Activated naive CD4-positive, alpha-beta T cell treated with anti-CD3 and anti-CD28 coated beads, Interleukin-2, amount 50 U/mL, for 24 hours (primary cell): ENCODE measurements at regions not wholly inside any gene's neighbourhood (a gene's known extent, or its start where the extent isn't known, plus 50 kb on each side); places are given as distances from the start of the nearest gene placed in this dataset.
"Not testable (repeated sequence)": the region's sequence is repeated elsewhere in the genome, so short reads cannot be mapped to it uniquely, and the experiment has no call there.

Experiments
- H3K27ac Mint-ChIP-seq: one replicate; pipeline ENCODE4 v1.8.0; 2021; ENCODE audit warnings: mild to moderate bottlenecking, mixed read lengths
- H3K27me3 Mint-ChIP-seq: one replicate; pipeline ENCODE4 v1.8.0; 2021; ENCODE audit warnings: mixed read lengths
- H3K36me3 Mint-ChIP-seq: one replicate; pipeline ENCODE4 v1.8.0; 2021; ENCODE audit warnings: mixed read lengths
- H3K4me1 Mint-ChIP-seq: one replicate; pipeline ENCODE4 v1.8.0; 2021; ENCODE audit warnings: mixed read lengths
- H3K4me3 Mint-ChIP-seq: one replicate; pipeline ENCODE4 v1.8.0; 2021; ENCODE audit warnings: mild to moderate bottlenecking, mixed read lengths
- H3K9me3 Mint-ChIP-seq: one replicate; pipeline ENCODE4 v1.8.0; 2021; ENCODE audit warnings: mixed read lengths

DNA sequence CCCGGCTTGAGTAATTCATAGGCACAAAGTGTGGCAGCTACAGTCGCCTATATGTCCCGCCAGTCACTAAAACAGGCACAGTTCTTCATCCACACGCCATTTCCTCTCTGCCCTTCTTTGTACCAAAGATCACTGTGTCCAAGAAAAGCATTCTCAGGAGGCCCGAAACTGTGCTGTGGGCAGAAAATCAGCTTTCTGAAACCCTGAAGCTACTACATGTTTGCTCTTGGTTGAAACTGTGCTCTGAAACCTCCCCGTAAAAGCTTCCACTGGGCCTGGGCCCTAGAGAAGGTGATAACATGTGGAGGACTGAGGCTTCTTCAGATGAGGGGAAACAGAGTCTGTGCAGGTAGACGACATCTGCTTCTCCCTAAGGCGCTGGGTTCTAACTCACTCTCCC is 75.6 kb upstream of the ID2 start:
- no peaks in the 10 kb centered on the region for H3K27me3 Mint-ChIP-seq
- peaks cover 9% of the 10 kb centered on the region for H3K9me3 Mint-ChIP-seq
- peaks cover 9% of the 10 kb centered on the region for H3K4me1 Mint-ChIP-seq
- no peak overlapping the region for H3K27ac Mint-ChIP-seq
- H3K36me3 Mint-ChIP-seq: peaks cover 2% of the 10 kb centered on the region
- H3K4me3 Mint-ChIP-seq: no peak overlapping the region

DNA sequence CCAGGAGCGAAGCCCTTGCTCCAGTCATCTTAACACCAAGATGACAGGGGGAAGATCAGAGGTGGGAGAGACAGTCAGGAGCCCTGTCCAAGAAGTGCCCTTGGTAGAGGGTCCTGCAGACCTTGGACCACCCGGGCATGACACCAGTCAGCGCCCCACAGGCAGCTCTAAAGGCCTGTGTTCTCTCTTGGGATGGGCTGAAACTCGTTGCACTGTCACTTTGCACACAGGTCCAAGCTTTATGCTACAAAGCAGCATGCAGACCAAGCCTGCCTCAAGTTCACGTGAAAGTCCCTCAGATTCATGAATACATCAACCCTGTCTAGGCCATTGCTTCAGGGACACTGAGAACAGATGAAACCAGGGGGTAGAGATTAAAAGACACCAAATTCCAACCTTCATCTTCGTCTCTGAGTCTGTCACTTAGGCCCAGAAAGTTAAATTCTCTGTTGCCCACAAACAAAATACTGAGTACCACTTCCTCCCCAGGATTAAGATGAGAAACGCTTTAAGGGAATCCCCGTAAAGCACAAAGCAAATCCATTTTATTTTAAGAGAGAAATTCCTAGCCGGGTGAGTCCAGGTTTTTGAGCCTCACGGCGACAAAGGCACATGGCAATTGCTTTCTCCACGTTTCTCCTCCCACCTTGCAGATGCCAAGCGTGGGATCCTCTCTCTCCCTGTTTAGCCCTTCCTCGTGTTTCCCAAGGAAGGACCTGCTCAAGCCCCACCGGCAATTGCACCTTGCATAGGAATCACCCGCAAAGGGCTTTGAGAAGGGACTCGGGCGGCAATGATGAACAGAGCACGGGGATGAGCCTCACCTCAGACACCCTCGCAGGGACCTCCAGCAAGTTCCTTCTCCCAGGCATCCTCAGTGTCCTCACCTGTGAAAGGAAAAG is 75.0 kb upstream of the ID2 start:
- H3K36me3 Mint-ChIP-seq: peaks cover 2% of the 10 kb centered on the region
- no peaks in the 10 kb centered on the region for H3K27me3 Mint-ChIP-seq
- H3K9me3 Mint-ChIP-seq: peaks cover 9% of the 10 kb centered on the region
- H3K4me3 Mint-ChIP-seq: no peak overlapping the region
- peaks cover 9% of the 10 kb centered on the region for H3K4me1 Mint-ChIP-seq
- no peak overlapping the region for H3K27ac Mint-ChIP-seq

- no peak overlapping the region for H3K27ac Mint-ChIP-seq
- no peak overlapping the region for H3K4me3 Mint-ChIP-seq
Measured at GRCh38 chr2:8607606-8608005, 74.2 kb upstream of the ID2 start.

GRCh38 chr2:8608411-8608954 is 73.4 kb upstream of the ID2 start:
- H3K4me1 Mint-ChIP-seq: peaks cover 9% of the 10 kb centered on the region
- peaks cover 9% of the 10 kb centered on the region for H3K9me3 Mint-ChIP-seq
- H3K4me3 Mint-ChIP-seq: no peak overlapping the region
- no peaks in the 10 kb centered on the region for H3K27me3 Mint-ChIP-seq
- H3K36me3 Mint-ChIP-seq: peaks cover 2% of the 10 kb centered on the region
- no peak overlapping the region for H3K27ac Mint-ChIP-seq

More at GRCh38 chr2:8607606-8608005, 74.2 kb upstream of the ID2 start:
- Mint-ChIP-seq H3K27me3 (no peaks in the 10 kb centered on the region), H3K9me3 (peaks cover 9% of the 10 kb centered on the region), H3K4me1 (peaks cover 9% of the 10 kb centered on the region), H3K36me3 (peaks cover 2% of the 10 kb centered on the region)

- H3K36me3 Mint-ChIP-seq: peaks cover 2% of the 10 kb centered on the region
- H3K27me3 Mint-ChIP-seq: no peaks in the 10 kb centered on the region
- H3K27ac Mint-ChIP-seq: no peak overlapping the region
- H3K4me3 Mint-ChIP-seq: no peak overlapping the region
- H3K9me3 Mint-ChIP-seq: peaks cover 9% of the 10 kb centered on the region
- peaks cover 9% of the 10 kb centered on the region for H3K4me1 Mint-ChIP-seq
Measured at GRCh38 chr2:8609357-8609811, 72.5 kb upstream of the ID2 start.

DNA sequence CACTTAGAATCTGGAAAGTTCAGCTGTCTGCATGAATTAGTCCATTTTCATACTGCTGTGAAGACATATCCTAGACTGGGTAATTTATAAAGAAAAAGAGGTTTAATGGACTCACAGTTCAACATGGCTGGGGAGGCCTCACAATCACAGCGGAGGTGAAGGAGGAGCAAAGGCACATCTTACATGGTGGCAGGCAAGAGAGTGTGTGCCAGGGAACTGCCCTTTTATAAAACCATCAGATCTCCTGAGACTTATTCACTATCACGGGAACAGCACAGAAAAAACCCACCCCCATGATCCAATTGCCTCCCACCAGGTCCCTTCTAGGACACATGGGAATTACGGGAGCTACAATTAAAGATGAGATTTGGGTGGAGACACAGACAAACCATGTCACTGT is 71.1 kb upstream of the ID2 start:
- H3K27me3 Mint-ChIP-seq, H3K9me3 Mint-ChIP-seq, H3K36me3 Mint-ChIP-seq, H3K27ac Mint-ChIP-seq, H3K4me1 Mint-ChIP-seq, H3K4me3 Mint-ChIP-seq: not testable (repeated sequence)

GRCh38 chr2:8611246-8611645 is 70.6 kb upstream of the ID2 start:
- no peak overlapping the region for H3K27ac Mint-ChIP-seq
- peaks cover 2% of the 10 kb centered on the region for H3K36me3 Mint-ChIP-seq
- peaks cover 9% of the 10 kb centered on the region for H3K9me3 Mint-ChIP-seq
- H3K4me1 Mint-ChIP-seq: peaks cover 9% of the 10 kb centered on the region
- H3K4me3 Mint-ChIP-seq: no peak overlapping the region
- H3K27me3 Mint-ChIP-seq: no peaks in the 10 kb centered on the region

DNA sequence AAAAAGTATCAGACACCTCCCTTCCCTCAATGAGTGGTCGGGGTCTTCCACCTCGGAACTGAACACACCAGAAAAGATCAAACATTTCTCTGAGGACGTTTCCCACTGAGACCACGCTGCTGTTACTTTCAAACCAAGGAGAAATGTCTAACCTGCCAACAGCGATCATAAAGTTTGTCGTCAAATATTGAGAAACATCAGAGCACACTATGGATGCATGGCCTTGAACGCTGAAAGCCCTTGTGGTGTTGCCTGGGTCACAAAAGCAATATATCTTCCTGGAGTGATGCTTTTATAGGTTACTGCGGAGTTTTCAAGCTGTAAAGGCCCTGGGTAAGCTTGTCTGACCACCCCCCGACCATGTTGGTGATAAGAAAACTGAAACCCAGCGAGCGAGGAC is 70.2 kb upstream of the ID2 start:
- Mint-ChIP-seq H3K4me1 (peaks cover 9% of the 10 kb centered on the region), H3K36me3 (peaks cover 2% of the 10 kb centered on the region), H3K9me3 (peaks cover 9% of the 10 kb centered on the region), H3K4me3 (no peak overlapping the region), H3K27me3 (no peaks in the 10 kb centered on the region), H3K27ac (no peak overlapping the region)

DNA sequence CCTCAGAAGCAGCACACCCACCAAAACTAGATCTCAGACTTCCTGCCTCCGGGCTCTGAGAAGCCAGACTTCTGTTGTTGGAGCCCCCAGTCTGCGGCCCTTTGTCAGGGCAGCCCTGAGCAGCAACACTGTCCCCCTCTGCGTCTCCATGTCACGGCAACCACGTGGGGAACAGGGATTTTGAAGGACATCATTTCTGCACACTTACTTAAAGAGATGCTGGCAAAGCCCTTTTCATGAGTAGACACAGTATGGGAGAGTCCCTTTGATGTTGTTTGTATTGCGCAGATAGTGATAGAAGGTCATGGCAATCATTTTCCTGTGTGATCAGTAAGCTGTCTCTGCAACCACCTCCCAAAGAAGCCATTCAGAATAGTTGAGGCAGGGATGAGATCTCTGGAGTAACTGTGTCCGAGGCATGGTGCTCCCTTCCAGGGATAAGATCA is 69.1 kb upstream of the ID2 start:
- Mint-ChIP-seq H3K36me3 (peaks cover 2% of the 10 kb centered on the region), H3K9me3 (peaks cover 9% of the 10 kb centered on the region), H3K27ac (no peak overlapping the region), H3K4me1 (peaks cover 8% of the 10 kb centered on the region), H3K27me3 (no peaks in the 10 kb centered on the region), H3K4me3 (no peak overlapping the region)

DNA sequence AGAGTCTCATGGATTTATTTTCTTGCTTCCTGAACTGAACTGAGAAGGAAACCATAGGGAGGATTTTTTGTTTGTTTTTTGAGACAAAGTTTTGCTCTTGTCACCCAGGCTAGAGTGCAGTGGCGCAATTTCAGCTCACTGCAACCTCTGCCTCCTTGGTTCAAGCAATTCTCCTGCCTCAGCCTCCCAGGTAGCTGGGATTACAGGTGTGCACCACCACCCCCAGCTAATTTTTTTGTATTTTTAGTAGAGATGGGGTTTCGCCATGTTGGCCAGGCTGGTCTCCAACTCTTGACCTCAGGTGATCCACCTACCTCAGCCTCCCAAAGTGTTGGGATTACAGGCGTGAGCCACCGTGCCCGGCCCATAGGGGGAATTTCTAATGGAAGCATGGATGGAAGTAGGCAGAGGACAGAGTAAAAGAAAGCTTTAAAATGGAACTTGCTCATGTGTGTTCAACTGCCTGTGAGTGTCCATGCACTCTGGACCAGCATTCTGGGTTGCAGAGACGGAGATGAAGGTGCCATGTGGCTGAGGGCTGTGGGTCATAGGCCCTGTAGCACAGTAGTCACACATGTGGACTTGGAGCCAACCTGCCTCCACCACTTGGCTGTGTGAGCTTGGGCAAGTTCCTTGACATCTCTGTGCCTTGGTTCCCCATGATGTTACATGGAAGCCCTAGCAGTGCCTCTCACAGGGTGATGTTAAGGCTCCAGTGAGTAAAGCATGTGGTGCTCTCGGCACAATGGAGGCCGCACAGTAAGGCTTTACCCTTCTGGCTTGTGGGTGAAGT is 68.5 kb upstream of the ID2 start:
- not testable (repeated sequence) for H3K9me3 Mint-ChIP-seq, H3K36me3 Mint-ChIP-seq, H3K27ac Mint-ChIP-seq, H3K4me1 Mint-ChIP-seq, H3K4me3 Mint-ChIP-seq, H3K27me3 Mint-ChIP-seq

GRCh38 chr2:8614646-8615045 is 67.2 kb upstream of the ID2 start:
- Mint-ChIP-seq H3K4me3 (no peak overlapping the region), H3K9me3 (peaks cover 9% of the 10 kb centered on the region), H3K27ac (no peak overlapping the region), H3K4me1 (no peaks in the 10 kb centered on the region), H3K36me3 (peaks cover 2% of the 10 kb centered on the region), H3K27me3 (no peaks in the 10 kb centered on the region)

DNA sequence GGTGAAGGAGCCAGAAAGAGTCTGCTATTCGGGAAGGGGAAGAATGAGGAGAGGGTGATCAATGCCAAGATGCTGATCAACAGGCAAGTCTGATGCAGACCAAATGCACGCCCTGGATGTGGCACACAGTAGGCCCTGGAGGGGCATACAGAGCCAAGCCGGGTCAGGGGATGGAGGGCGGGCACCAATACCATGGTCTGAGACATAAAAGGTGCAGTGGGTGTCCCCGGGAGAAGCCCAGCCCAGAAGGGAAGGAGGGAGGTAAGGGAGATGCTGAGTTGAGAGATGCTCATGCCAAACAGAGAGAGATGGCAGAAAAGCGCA is 66.6 kb upstream of the ID2 start:
- Mint-ChIP-seq H3K4me1 (no peaks in the 10 kb centered on the region), H3K9me3 (peaks cover 9% of the 10 kb centered on the region), H3K27ac (peak overlapping the region; percentile 39), H3K4me3 (no peak overlapping the region), H3K36me3 (peaks cover 2% of the 10 kb centered on the region), H3K27me3 (no peaks in the 10 kb centered on the region)

GRCh38 chr2:8615576-8616281 is 66.1 kb upstream of the ID2 start:
- Mint-ChIP-seq H3K4me3 (no peak overlapping the region), H3K9me3 (peaks cover 4% of the 10 kb centered on the region), H3K4me1 (no peaks in the 10 kb centered on the region), H3K36me3 (peaks cover 2% of the 10 kb centered on the region), H3K27me3 (no peaks in the 10 kb centered on the region), H3K27ac (peak overlapping the region; percentile 39)

DNA sequence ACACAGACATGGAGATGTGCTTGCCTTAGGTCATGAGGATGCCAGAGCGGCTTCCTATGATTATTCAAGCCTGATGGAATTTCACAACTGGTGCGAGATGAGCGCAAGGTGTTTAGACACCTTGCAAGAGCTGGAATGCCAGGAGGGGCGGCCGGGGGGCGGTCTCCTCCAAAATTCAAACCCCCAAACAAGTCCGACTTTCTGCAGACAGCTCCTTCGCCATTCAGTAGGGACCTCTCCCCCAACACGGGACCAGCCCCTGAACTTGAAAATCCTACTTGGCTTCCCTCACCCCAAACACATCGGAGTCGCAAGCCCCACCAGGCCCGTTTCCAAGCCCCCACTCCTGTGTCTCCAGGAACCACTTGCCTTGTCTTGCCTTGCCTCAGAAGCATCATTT is 64.8 kb upstream of the ID2 start:
- Mint-ChIP-seq H3K4me3 (no peak overlapping the region), H3K4me1 (no peaks in the 10 kb centered on the region), H3K27me3 (no peaks in the 10 kb centered on the region), H3K36me3 (no peaks in the 10 kb centered on the region), H3K9me3 (no peaks in the 10 kb centered on the region), H3K27ac (no peak overlapping the region)

GRCh38 chr2:8617590-8617989 is 64.3 kb upstream of the ID2 start:
- no peaks in the 10 kb centered on the region for H3K36me3 Mint-ChIP-seq
- H3K27me3 Mint-ChIP-seq: no peaks in the 10 kb centered on the region
- H3K4me3 Mint-ChIP-seq: no peak overlapping the region
- no peaks in the 10 kb centered on the region for H3K4me1 Mint-ChIP-seq
- H3K9me3 Mint-ChIP-seq: no peaks in the 10 kb centered on the region
- no peak overlapping the region for H3K27ac Mint-ChIP-seq
